ENCODE measurements at regions not wholly inside any gene's neighbourhood (a gene's known extent, or its start where the extent isn't known, plus 50 kb on each side); places are given as distances from the start of the nearest gene placed in this dataset.

DNA sequence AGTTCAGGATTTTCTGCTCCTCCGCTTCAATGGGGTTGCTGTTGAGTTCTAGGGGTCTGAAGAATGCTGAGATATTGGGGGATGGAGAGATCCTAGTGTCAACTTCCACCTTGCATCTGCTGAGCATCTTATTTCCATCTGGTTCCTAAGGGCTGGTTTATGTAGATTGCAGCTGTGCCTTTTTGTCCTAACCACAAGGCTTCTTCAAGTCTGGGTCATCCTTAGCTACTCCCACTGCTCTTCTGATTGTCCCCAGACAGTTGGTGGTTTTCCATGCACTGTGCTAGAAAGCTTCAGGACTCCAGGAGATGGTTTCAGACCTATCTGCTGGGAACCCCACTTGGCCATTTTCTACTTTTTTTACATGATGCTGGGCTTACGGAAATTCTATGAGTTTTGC, 125.0 kb downstream of the IL20RB start:
- ATAC-seq (ENCODE audit: low read depth), result no peak
- CTCF ChIA-PET, result no interaction called here
- no peak overlapping the region for H2BK15ac ChIP-seq (ENCODE audit: low read depth, low read length)
- H4K20me1 ChIP-seq (ENCODE audit: insufficient read depth, low read length), result no peaks in the 10 kb centered on the region
- POLR2A ChIA-PET (ENCODE audit: unreplicated experiment), result no interaction called here
- intact Hi-C loops (cut with micrococcal nuclease), result no loop called here
- H3K14ac ChIP-seq (replicated peaks; ENCODE audit: low read depth, low read length), result no peak overlapping the region
- H4K91ac ChIP-seq (ENCODE audit: insufficient read depth, low read depth, low read length), result no peak overlapping the region
- H3K9me3 ChIP-seq (ENCODE audit: control insufficient read depth, insufficient read depth, low read length), result no peaks in the 10 kb centered on the region
- in situ Hi-C loops (cut with MboI; ENCODE audit: low sequenced_read_pairs), result no loop called here
- no peak overlapping the region for H3K4me3 ChIP-seq (ENCODE audit: insufficient read depth, low read depth, low read length)
- no peaks in the 10 kb centered on the region for H3K36me3 ChIP-seq (ENCODE audit: control insufficient read depth, insufficient read depth, low read length)
- dilution Hi-C loops (cut with HindIII; ENCODE audit: low sequenced_read_pairs, unreplicated experiment), result no loop called here
- no peak overlapping the region for H3K27ac ChIP-seq (ENCODE audit: insufficient read depth, low read length)
- WGBS, 2 experiments (ENCODE audit: extremely low coverage in 2 of 2, insufficient read length in 1 of 2), result no CpG with 5 or more reads among the region's 2 CpGs
- H3K27me3 ChIP-seq (ENCODE audit: control insufficient read depth, insufficient read depth, low read length), result no peaks in the 10 kb centered on the region; the same call in 1 of the 2 replicates
- no peak overlapping the region for H2AK9ac ChIP-seq (replicated peaks; ENCODE audit: low read depth, low read length, poor library complexity)
- H3K56ac ChIP-seq (ENCODE audit: extremely low read depth, insufficient read depth, low read length), result no peak overlapping the region
- H2AFZ ChIP-seq (replicated peaks; ENCODE audit: low read length, poor library complexity), result no peak overlapping the region
- H3K4ac ChIP-seq (ENCODE audit: low read depth, low read length), result no peak overlapping the region
- DNase-seq, result no peak
- H3K23ac ChIP-seq (ENCODE audit: low read depth, low read length), result no peak overlapping the region
- H2BK120ac ChIP-seq (ENCODE audit: low read depth, low read length), result no peak overlapping the region
- no TSS peak for BruUV-seq (replicated peaks)
- H2BK5ac ChIP-seq (ENCODE audit: low read depth, low read length, poor library complexity, severe bottlenecking), result no peak overlapping the region
- H3K9me1 ChIP-seq (ENCODE audit: insufficient read depth, low read length), result no peaks in the 10 kb centered on the region
- H2AK5ac ChIP-seq (ENCODE audit: low read depth, low read length), result no peak overlapping the region
- H3K18ac ChIP-seq (ENCODE audit: low read depth, low read length), result no peak overlapping the region
- H4K8ac ChIP-seq (ENCODE audit: low read depth in 2 of 2, low read length in 2 of 2), result no peak overlapping the region
- no peaks in the 10 kb centered on the region for H3K4me1 ChIP-seq (ENCODE audit: control insufficient read depth, insufficient read depth, low read length)
- TF ChIP-seq POLR2A (IDR thresholded peaks at IDR 0.05; ENCODE audit: low read depth, low read length), result no peak
- H4K5ac ChIP-seq (ENCODE audit: low read depth, low read length), result no peak overlapping the region
- H3K9ac ChIP-seq (ENCODE audit: low read depth, low read length), result no peak overlapping the region
- H2BK20ac ChIP-seq (ENCODE audit: low read depth, low read length), result no peak overlapping the region
- no peaks in the 10 kb centered on the region for H3K79me1 ChIP-seq (ENCODE audit: low read depth in 1 of 2, low read length in 2 of 2)
- no peak overlapping the region for H3K4me2 ChIP-seq (ENCODE audit: low read depth, low read length)
